ENCODE measurements at regions not wholly inside any gene's neighbourhood (a gene's known extent, or its start where the extent isn't known, plus 50 kb on each side); places are given as distances from the start of the nearest gene placed in this dataset.

DNA sequence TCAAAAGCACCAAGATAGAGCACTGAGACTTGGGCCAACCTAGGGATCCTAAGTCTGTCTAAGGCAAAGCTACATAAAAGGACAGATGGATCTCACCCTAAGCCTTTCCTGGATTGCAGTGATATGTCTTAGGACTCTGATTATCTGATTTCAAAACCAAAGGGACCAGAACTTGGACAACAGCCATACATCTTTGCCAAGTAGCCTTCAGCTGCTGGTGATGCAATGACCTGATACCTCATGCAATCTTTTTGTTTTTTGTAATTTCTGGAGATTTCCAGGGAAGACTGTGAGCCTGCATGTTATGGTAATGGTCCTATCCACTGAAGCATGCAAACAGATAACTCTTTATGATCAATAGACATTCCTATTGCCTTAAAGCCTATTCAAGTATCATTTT is 230.4 kb upstream of the MTNR1B start:
- Histone ChIP-seq H3K4me2 (ENCODE audit: control insufficient read depth, extremely low read depth, insufficient read depth, low read depth, low read length) (no peak overlapping the region), H3K4me1 (ENCODE audit: control insufficient read depth, extremely low read depth, insufficient read depth, low read length) (no peaks in the 10 kb centered on the region), H3K4me3 (ENCODE audit: control insufficient read depth in 2 of 3, extremely low read depth in 1 of 3, insufficient read depth in 2 of 3, low read depth in 1 of 3, low read length in 3 of 3) (no peak overlapping the region), H2AFZ (ENCODE audit: control insufficient read depth, low read length) (no peak overlapping the region), H4K20me1 (ENCODE audit: control insufficient read depth, extremely low read depth, insufficient read depth, low read length) (no peaks in the 10 kb centered on the region), H3K27me3 (ENCODE audit: control insufficient read depth, extremely low read depth, insufficient read depth, low read length) (peaks cover 5% of the 10 kb centered on the region), H3K79me2 (ENCODE audit: control insufficient read depth, insufficient read depth, low read length) (no peaks in the 10 kb centered on the region), H3K36me3 (ENCODE audit: control insufficient read depth in 2 of 2, extremely low read depth in 1 of 2, insufficient read depth in 2 of 2, low read length in 2 of 2) (no peaks in the 10 kb centered on the region), H3K9me1 (ENCODE audit: control insufficient read depth, extremely low read depth, insufficient read depth, low read length) (no peaks in the 10 kb centered on the region), H3K9me3 (ENCODE audit: control insufficient read depth, low read depth, low read length) (no peaks in the 10 kb centered on the region), H3K9ac (ENCODE audit: control insufficient read depth, extremely low read depth, insufficient read depth, low read length) (no peak overlapping the region), H3K27ac (ENCODE audit: control insufficient read depth, insufficient read depth, low read length) (no peak overlapping the region)
- FAIRE-seq, result no peak
- dilution Hi-C loops (cut with MboI; ENCODE audit: extremely low pct_ligation_motif_present, low sequenced_read_pairs), result no loop called here
- TF ChIP-seq EZH2 (IDR thresholded peaks at IDR 0.05; ENCODE audit: low read length), result no peak
- TF ChIP-seq, protein P1, sequence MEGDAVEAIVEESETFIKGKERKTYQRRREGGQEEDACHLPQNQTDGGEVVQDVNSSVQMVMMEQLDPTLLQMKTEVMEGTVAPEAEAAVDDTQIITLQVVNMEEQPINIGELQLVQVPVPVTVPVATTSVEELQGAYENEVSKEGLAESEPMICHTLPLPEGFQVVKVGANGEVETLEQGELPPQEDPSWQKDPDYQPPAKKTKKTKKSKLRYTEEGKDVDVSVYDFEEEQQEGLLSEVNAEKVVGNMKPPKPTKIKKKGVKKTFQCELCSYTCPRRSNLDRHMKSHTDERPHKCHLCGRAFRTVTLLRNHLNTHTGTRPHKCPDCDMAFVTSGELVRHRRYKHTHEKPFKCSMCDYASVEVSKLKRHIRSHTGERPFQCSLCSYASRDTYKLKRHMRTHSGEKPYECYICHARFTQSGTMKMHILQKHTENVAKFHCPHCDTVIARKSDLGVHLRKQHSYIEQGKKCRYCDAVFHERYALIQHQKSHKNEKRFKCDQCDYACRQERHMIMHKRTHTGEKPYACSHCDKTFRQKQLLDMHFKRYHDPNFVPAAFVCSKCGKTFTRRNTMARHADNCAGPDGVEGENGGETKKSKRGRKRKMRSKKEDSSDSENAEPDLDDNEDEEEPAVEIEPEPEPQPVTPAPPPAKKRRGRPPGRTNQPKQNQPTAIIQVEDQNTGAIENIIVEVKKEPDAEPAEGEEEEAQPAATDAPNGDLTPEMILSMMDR (optimal IDR thresholded peaks at IDR 0.05 in 1 of 3, IDR thresholded peaks at IDR 0.05 in 1 of 3, conservative IDR thresholded peaks at IDR 0.05 in 1 of 3; ENCODE audit: extremely low read depth in 1 of 3, insufficient read depth in 2 of 3, low read length in 3 of 3), result no peak
- DNase-seq (ENCODE audit: low read depth, low spot score), result no peak

DNA sequence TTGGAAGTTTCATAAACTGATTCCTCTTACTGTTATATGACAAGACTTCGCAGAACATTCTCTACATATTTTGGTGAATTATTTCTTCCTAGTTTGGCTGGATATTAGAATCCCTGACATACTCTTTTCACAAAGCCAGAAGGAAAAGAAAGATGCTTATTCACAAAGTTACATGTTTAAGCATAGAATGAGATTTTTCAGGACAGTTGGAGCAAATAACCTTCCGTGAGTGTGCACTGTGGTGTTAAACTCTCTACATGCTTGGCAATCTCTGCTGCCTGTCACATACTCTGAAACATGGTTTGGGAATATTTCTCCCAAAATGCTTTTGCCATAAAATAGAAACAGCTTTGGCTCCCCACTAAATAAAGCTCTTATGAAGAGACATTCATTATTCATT is 230.0 kb upstream of the MTNR1B start:
- Histone ChIP-seq H3K79me2 (ENCODE audit: control insufficient read depth, insufficient read depth, low read length) (no peaks in the 10 kb centered on the region), H3K9me1 (ENCODE audit: control insufficient read depth, extremely low read depth, insufficient read depth, low read length) (no peaks in the 10 kb centered on the region), H3K4me1 (ENCODE audit: control insufficient read depth, extremely low read depth, insufficient read depth, low read length) (no peaks in the 10 kb centered on the region), H3K9me3 (ENCODE audit: control insufficient read depth, low read depth, low read length) (no peaks in the 10 kb centered on the region), H3K4me2 (ENCODE audit: control insufficient read depth, extremely low read depth, insufficient read depth, low read depth, low read length) (no peak overlapping the region), H3K27ac (ENCODE audit: control insufficient read depth, insufficient read depth, low read length) (no peak overlapping the region), H3K9ac (ENCODE audit: control insufficient read depth, extremely low read depth, insufficient read depth, low read length) (no peak overlapping the region), H2AFZ (ENCODE audit: control insufficient read depth, low read length) (no peak overlapping the region), H3K4me3 (ENCODE audit: control insufficient read depth in 2 of 3, extremely low read depth in 1 of 3, insufficient read depth in 2 of 3, low read depth in 1 of 3, low read length in 3 of 3) (no peak overlapping the region), H3K27me3 (ENCODE audit: control insufficient read depth, extremely low read depth, insufficient read depth, low read length) (peaks cover 5% of the 10 kb centered on the region), H3K36me3 (ENCODE audit: control insufficient read depth in 2 of 2, extremely low read depth in 1 of 2, insufficient read depth in 2 of 2, low read length in 2 of 2) (no peaks in the 10 kb centered on the region), H4K20me1 (ENCODE audit: control insufficient read depth, extremely low read depth, insufficient read depth, low read length) (no peaks in the 10 kb centered on the region)
- DNase-seq (ENCODE audit: low read depth, low spot score) (no peak), FAIRE-seq (no peak)
- dilution Hi-C loops (cut with MboI; ENCODE audit: extremely low pct_ligation_motif_present, low sequenced_read_pairs), result no loop called here
- no peak for TF ChIP-seq EZH2 (IDR thresholded peaks at IDR 0.05; ENCODE audit: low read length)
- TF ChIP-seq, protein P1 (optimal IDR thresholded peaks at IDR 0.05 in 1 of 3, IDR thresholded peaks at IDR 0.05 in 1 of 3, conservative IDR thresholded peaks at IDR 0.05 in 1 of 3; ENCODE audit: extremely low read depth in 1 of 3, insufficient read depth in 2 of 3, low read length in 3 of 3), result no peak

All from keratinocyte (primary cell).